HepG2 (cell line): ENCODE measurements at regions not wholly inside any gene's neighbourhood (a gene's known extent, or its start where the extent isn't known, plus 50 kb on each side); places are given as distances from the start of the nearest gene placed in this dataset.

Source experiments
- ATAC-seq: fragments of 200-7000 bp; cut with Tn5 transposase; 3 replicates; pipeline ENCODE4 v1.9.1; 2020; ENCODE audit warnings: mild to moderate bottlenecking, moderate library complexity
- BruUV-seq: library from RNA; stranded (reverse); fragments of 400-500 nt; replicated peaks from 2 replicates; lab custom pipeline; 2021; lab: Mats Ljungman, UMichigan
- CTCF ChIA-PET: fragments of 300-600 bp; formaldehyde crosslinking; extraction: SDS; loops from one replicate; lab custom pipeline; 2021; ENCODE audit warnings: low total read pairs, inconsistent platforms, low intra/inter-chr PET ratio; lab: Yijun Ruan, JAX
- POLR2A ChIA-PET: fragments of 350-600 bp; sonication (Branson Sonifier 250); formaldehyde crosslinking; loops from one replicate; lab custom pipeline; 2020; ENCODE audit warnings: antibody characterized with exemption, inconsistent platforms; lab: Yijun Ruan, JAX
- DNase-seq: peaks from one replicate; pipeline ENCODE4 v3.0.0-alpha.2; 2015; ENCODE audit warnings: low spot score
- FAIRE-seq: peaks from 3 replicates; lab custom pipeline; 2011; peaks lifted over from hg19 to GRCh38; lab: Jason Lieb, UNC
- H2AFZ ChIP-seq: one replicate; pipeline ENCODE4 v1.6.1; 2011; ENCODE audit warnings: low read length, inconsistent platforms
- H3K27ac ChIP-seq: fragments of 300-600 bp; 3 replicates; pipeline ENCODE4 v1.8.0; 2011; ENCODE audit warnings: mixed run types, mild to moderate bottlenecking, mixed read lengths, low read length, inconsistent platforms; ENCODE audit not compliant: insufficient read depth; ENCODE audit errors: extremely low read length
- H3K27me3 ChIP-seq, 2 experiments: fragments of 200-600 bp in 1 of 2; 2 replicates in 1 of 2; 3 replicates in 1 of 2; pipeline versions ENCODE4 v1.6.0 to v1.8.0; 2011; ENCODE audit warnings: low read length in 2 of 2, mild to moderate bottlenecking in 2 of 2, moderate library complexity in 2 of 2, inconsistent platforms in 1 of 2; ENCODE audit not compliant: insufficient read depth in 2 of 2, control insufficient read depth in 1 of 2
- H3K36me3 ChIP-seq, 2 experiments: fragments of 200-600 bp in 1 of 2; replicated peaks in 1 of 2; 2 replicates in 1 of 2; 3 replicates in 1 of 2; pipeline versions ENCODE4 v1.5.1 to v1.8.0; 2011; ENCODE audit warnings: low read length in 2 of 2, inconsistent platforms in 1 of 2; ENCODE audit not compliant: insufficient read depth in 2 of 2, control insufficient read depth in 1 of 2
- H3K4me1 ChIP-seq: 2 replicates; pipeline ENCODE4 v1.5.1; 2012; ENCODE audit warnings: low read length, inconsistent platforms; ENCODE audit not compliant: insufficient read depth
- H3K4me2 ChIP-seq: 2 replicates; pipeline ENCODE4 v1.6.0; 2011; ENCODE audit warnings: low read depth, low read length, inconsistent platforms
- H3K4me3 ChIP-seq, 3 experiments: fragments of 200-600 bp in 1 of 3; sonication (generic), shearing (Covaris generic) in 1 of 3; replicated peaks in 1 of 3; 2 replicates each; pipeline ENCODE4 v1.5.1; 2011 to 2016; ENCODE audit warnings: low read length in 3 of 3, inconsistent platforms in 2 of 3, low read depth in 2 of 3, mild to moderate bottlenecking in 2 of 3, control low read depth in 1 of 3, mixed read lengths in 1 of 3; ENCODE audit not compliant: insufficient read depth in 1 of 3
- H3K79me2 ChIP-seq: one replicate; pipeline ENCODE4 v1.6.1; 2011; ENCODE audit warnings: low read length, inconsistent platforms; ENCODE audit not compliant: insufficient read depth
- H3K9ac ChIP-seq: 2 replicates; pipeline ENCODE4 v1.6.0; 2011; ENCODE audit warnings: mild to moderate bottlenecking, low read depth, low read length, inconsistent platforms; ENCODE audit not compliant: insufficient read depth
- H3K9me3 ChIP-seq: 2 replicates; pipeline ENCODE4 v1.5.1; 2012; ENCODE audit warnings: mild to moderate bottlenecking, low read length
- H4K20me1 ChIP-seq: 2 replicates; pipeline ENCODE4 v1.6.0; 2011; ENCODE audit warnings: inconsistent platforms, mild to moderate bottlenecking, low read length, moderate library complexity; ENCODE audit not compliant: insufficient read depth
- ARID5B ChIP-seq: IDR thresholded peaks from 2 replicates; pipeline ENCODE4 v1.4.0; 2020; ENCODE audit warnings: mild to moderate bottlenecking, missing genetic modification reagents
- CENPBD1 ChIP-seq: sonication (generic); formaldehyde crosslinking; IDR thresholded peaks from 2 replicates; pipeline ENCODE4 v1.8.0; 2022; ENCODE audit warnings: missing genetic modification reagents, low read depth, mild to moderate bottlenecking, borderline replicate concordance
- RXRB ChIP-seq: IDR thresholded peaks from 2 replicates; pipeline ENCODE4 v1.6.1; 2016; ENCODE audit warnings: borderline replicate concordance, missing genetic modification reagents, missing compliant biosample characterization
- SAP130 ChIP-seq: IDR thresholded peaks from 2 replicates; pipeline ENCODE4 v1.6.1; 2016; ENCODE audit warnings: low read depth
- SMC3 ChIP-seq: IDR thresholded peaks from 2 replicates; pipeline ENCODE4 v1.6.1; 2011; ENCODE audit warnings: low read length, improper control_type of control experiment
- SP2 ChIP-seq: sonication (generic); formaldehyde crosslinking; IDR thresholded peaks from 2 replicates; pipeline ENCODE4 v1.5.1; 2020; ENCODE audit warnings: mild to moderate bottlenecking, missing genetic modification reagents
- SYNCRIP ChIP-seq: fragments of 200-400 bp; formaldehyde crosslinking; IDR thresholded peaks from 2 replicates; pipeline ENCODE4 v1.6.1; 2018; ENCODE audit warnings: mild to moderate bottlenecking, low read depth, low read length; ENCODE audit not compliant: insufficient read depth
- TCF7 ChIP-seq: sonication (generic); IDR thresholded peaks from 2 replicates; pipeline ENCODE4 v1.6.1; 2016; ENCODE audit warnings: antibody characterized with exemption, low read depth
- ZNF501 ChIP-seq: sonication (generic); formaldehyde crosslinking; IDR thresholded peaks from 2 replicates; pipeline ENCODE4 v1.5.1; 2020; ENCODE audit warnings: mild to moderate bottlenecking, moderate library complexity, missing genetic modification reagents
- ZNF607 ChIP-seq: sonication (generic); formaldehyde crosslinking; IDR thresholded peaks from 2 replicates; pipeline ENCODE4 v1.5.1; 2020; ENCODE audit warnings: missing genetic modification reagents, mild to moderate bottlenecking, borderline replicate concordance
- WGBS: methylation state at CpG from one replicate; pipeline ENCODE4 v1.1.6; 2017; ENCODE audit warnings: low lambda C conversion rate; 5-methylcytosine and 5-hydroxymethylcytosine counted together
- in situ Hi-C: cut with HindIII; loops from 2 replicates; pipeline ENCODE4 v1.10.0; 2017; ENCODE audit warnings: low pct_unique_long_range_greater_than_20kb; ENCODE audit not compliant: extremely low pct_ligation_motif_present
- intact Hi-C: fragments of 100-400 bp; cut with micrococcal nuclease; formaldehyde crosslinking; loops from one replicate; pipeline ENCODE4 v1.10.0; 2022; ENCODE audit not compliant: unreplicated experiment

GRCh38 chr16:14351647-14352046, 278.4 kb downstream of the PARN start:
- Histone ChIP-seq H3K79me2 (no peaks in the 10 kb centered on the region), H3K27me3 (no peaks in the 10 kb centered on the region), H3K9me3 (peaks cover 1% of the 10 kb centered on the region; the same call in 1 of the 2 replicates), H4K20me1 (no peaks in the 10 kb centered on the region), H2AFZ (no peak overlapping the region), H3K36me3 (no peaks in the 10 kb centered on the region), H3K9ac (no peak overlapping the region), H3K4me1 (peaks cover 60% of the 10 kb centered on the region), H3K4me2 (peak overlapping the region; percentile 1; the same call in 1 of the 2 replicates), H3K4me3 (no peak overlapping the region), H3K27ac (no peak overlapping the region)
- TF ChIP-seq SYNCRIP = no peak
- no peak for TF ChIP-seq SP2 (CRISPR knock-in tag)
- peak; percentile 28; the same call in 1 of the 2 replicates for TF ChIP-seq SAP130 (CRISPR knock-in tag)
- 0 out of 2 replicates have a peak, but pooled peaks have one; percentile 14 for TF ChIP-seq ARID5B (CRISPR knock-in tag)
- no peak for TF ChIP-seq TCF7
- TF ChIP-seq SMC3 = no peak
- 0 out of 2 replicates have a peak, but pooled peaks have one; percentile 21 for TF ChIP-seq ZNF607 (CRISPR knock-in tag)
- peak; percentile 41; the same call in 1 of the 2 replicates for TF ChIP-seq ZNF501 (CRISPR knock-in tag)
- TF ChIP-seq CENPBD1 = no peak
- 0 out of 2 replicates have a peak, but pooled peaks have one; percentile 14 for TF ChIP-seq RXRB (CRISPR knock-in tag)
- ATAC-seq (no peak), FAIRE-seq (no peak), DNase-seq (peak; percentile 50)
- POLR2A ChIA-PET = no interaction called here
- no TSS peak for BruUV-seq
- WGBS = 34% methylated on average over 6 of the region's 6 CpGs
- intact Hi-C loops = no loop called here
- in situ Hi-C loops = no loop called here
- CTCF ChIA-PET = no interaction called here
